Liver (tissue), 8 donors: ENCODE measurements at regions not wholly inside any gene's neighbourhood (a gene's known extent, or its start where the extent isn't known, plus 50 kb on each side); places are given as distances from the start of the nearest gene placed in this dataset.

Experiments used
- DNase-seq: peaks from one replicate; pipeline ENCODE4 v3.0.0-alpha.2; 2017; ENCODE audit warnings: low spot score
- H3K27ac ChIP-seq, 2 donors: one replicate each; pipeline ENCODE4 v1.7.0; 2013; ENCODE audit warnings: inconsistent platforms in 2 of 2, low read length in 2 of 2, control low read depth in 1 of 2, low read depth in 1 of 2, mild to moderate bottlenecking in 1 of 2
- H3K27me3 ChIP-seq, 4 donors: one replicate each; pipeline versions ENCODE4 v1.6.1 to v1.7.0; 2013; ENCODE audit warnings: low read length in 3 of 4, inconsistent platforms in 1 of 4, mild to moderate bottlenecking in 1 of 4, moderate library complexity in 1 of 4; ENCODE audit not compliant: control insufficient read depth in 4 of 4, insufficient read depth in 4 of 4
- H3K36me3 ChIP-seq, 4 donors: one replicate each; pipeline versions ENCODE4 v1.6.1 to v1.7.0; 2013; ENCODE audit warnings: low read length in 3 of 4, mild to moderate bottlenecking in 3 of 4, low read depth in 1 of 4, moderate library complexity in 1 of 4; ENCODE audit not compliant: control insufficient read depth in 4 of 4, insufficient read depth in 3 of 4
- H3K4me1 ChIP-seq, 4 donors: one replicate each; pipeline versions ENCODE4 v1.6.1 to v1.7.0; 2013; ENCODE audit warnings: low read length in 3 of 4, mild to moderate bottlenecking in 3 of 4, moderate library complexity in 1 of 4; ENCODE audit not compliant: control insufficient read depth in 4 of 4, insufficient read depth in 4 of 4
- H3K4me3 ChIP-seq, 3 donors: one replicate each; pipeline versions ENCODE4 v1.6.1 to v1.7.0; 2013; ENCODE audit warnings: low read length in 3 of 3, control low read depth in 1 of 3, low read depth in 1 of 3, mild to moderate bottlenecking in 1 of 3
- H3K9ac ChIP-seq, 2 donors: one replicate each; pipeline ENCODE4 v1.7.0; 2013; ENCODE audit warnings: low read length in 2 of 2, mild to moderate bottlenecking in 2 of 2, moderate library complexity in 2 of 2, control low read depth in 1 of 2, low read depth in 1 of 2
- H3K9me3 ChIP-seq, 4 donors: one replicate each; pipeline versions ENCODE4 v1.6.1 to v1.7.0; 2013; ENCODE audit warnings: low read length in 3 of 4; ENCODE audit not compliant: control insufficient read depth in 4 of 4
- EGR1 ChIP-seq, 2 donors: IDR thresholded peaks; 2 replicates each; pipeline ENCODE4 v1.6.1; 2016 to 2018; ENCODE audit warnings: antibody characterized with exemption in 2 of 2, low read depth in 2 of 2
- FOXA1 ChIP-seq: IDR thresholded peaks from 2 replicates; pipeline ENCODE4 v1.6.1; 2016; ENCODE audit warnings: antibody characterized with exemption
- FOXA2 ChIP-seq: IDR thresholded peaks from 2 replicates; pipeline ENCODE4 v1.6.1; 2016; ENCODE audit warnings: antibody characterized with exemption
- GABPA ChIP-seq, 2 donors: IDR thresholded peaks in 1 of 2; conservative IDR thresholded peaks in 1 of 2; 2 replicates each; pipeline ENCODE4 v1.6.1; 2016; ENCODE audit warnings: antibody characterized with exemption in 2 of 2, mild to moderate bottlenecking in 1 of 2, moderate library complexity in 1 of 2
- HNF4A ChIP-seq, 2 donors: conservative IDR thresholded peaks; 2 replicates each; pipeline ENCODE4 v1.6.1; 2016; ENCODE audit warnings: antibody characterized with exemption in 2 of 2, mild to moderate bottlenecking in 2 of 2
- HNF4G ChIP-seq: IDR thresholded peaks from 2 replicates; pipeline ENCODE4 v1.6.1; 2016; ENCODE audit warnings: antibody characterized with exemption
- JUND ChIP-seq, 2 donors: IDR thresholded peaks; 2 replicates each; pipeline ENCODE4 v1.6.1; 2016; ENCODE audit warnings: antibody characterized with exemption in 2 of 2
- NR2F2 ChIP-seq: IDR thresholded peaks from 2 replicates; pipeline ENCODE4 v1.6.1; 2016; ENCODE audit warnings: antibody characterized with exemption
- RAD21 ChIP-seq, 2 donors: IDR thresholded peaks; 2 replicates each; pipeline ENCODE4 v1.6.1; 2016; ENCODE audit warnings: antibody characterized with exemption in 2 of 2, mild to moderate bottlenecking in 2 of 2
- RXRA ChIP-seq, 2 donors: IDR thresholded peaks; 2 replicates each; pipeline ENCODE4 v1.6.1; 2017 to 2018; ENCODE audit warnings: antibody characterized with exemption in 2 of 2, mild to moderate bottlenecking in 1 of 2
- SP1 ChIP-seq: IDR thresholded peaks from 2 replicates; pipeline ENCODE4 v1.6.1; 2018; ENCODE audit warnings: antibody characterized with exemption, mild to moderate bottlenecking
- TAF1 ChIP-seq: conservative IDR thresholded peaks from 2 replicates; pipeline ENCODE4 v1.6.1; 2016; ENCODE audit warnings: antibody characterized with exemption, mild to moderate bottlenecking
- YY1 ChIP-seq: IDR thresholded peaks from 2 replicates; pipeline ENCODE4 v1.6.1; 2016; ENCODE audit warnings: antibody characterized with exemption, mild to moderate bottlenecking
- ZBTB33 ChIP-seq: IDR thresholded peaks from 2 replicates; pipeline ENCODE4 v1.6.1; 2016; ENCODE audit warnings: antibody characterized with exemption
- WGBS: extraction: QIAGEN DNeasy Blood & Tissue Kit; methylation state at CpG from one replicate; pipeline ENCODE4 v1.1.7; 2013; 5-methylcytosine and 5-hydroxymethylcytosine counted together
- TF ChIP-seq, protein P1 (sequence below): fragments of 150-350 bp; IDR thresholded peaks from 2 replicates; pipeline ENCODE4 v1.5.1; 2017; ENCODE audit warnings: improper control_type of control experiment, low read depth, low read length; ENCODE audit not compliant: missing input control
- TF ChIP-seq, protein P2 (sequence below): IDR thresholded peaks from 2 replicates; pipeline ENCODE4 v1.6.1; 2016; ENCODE audit warnings: antibody characterized with exemption
- TF ChIP-seq, protein P3 (sequence below): IDR thresholded peaks from 2 replicates; pipeline ENCODE4 v1.6.1; 2016; ENCODE audit warnings: antibody characterized with exemption
- TF ChIP-seq, protein P4 (sequence below): IDR thresholded peaks from 2 replicates; pipeline ENCODE4 v1.6.1; 2016; ENCODE audit warnings: antibody characterized with exemption, mild to moderate bottlenecking
- donor health status: healthy.
- donor health status: healthy.
- donor health status: healthy.
- donor health status: healthy.
- donor health status: healthy.

- 2% methylated on average over 4 of the region's 4 CpGs for WGBS
- Histone ChIP-seq H3K36me3 (no peaks in the 10 kb centered on the region), H3K4me3 (no peak overlapping the region), H3K27me3 (no peaks in the 10 kb centered on the region), H3K27ac (no peak overlapping the region), H3K4me1 (peaks cover 0 to 5% (median 0%) of the 10 kb centered on the region in 4 donors), H3K9ac (no peak overlapping the region), H3K9me3 (no peaks in the 10 kb centered on the region)
- peak; percentile 95 for TF ChIP-seq RAD21 (IDR thresholded peaks at IDR 0.05)
- TF ChIP-seq EGR1 (IDR thresholded peaks at IDR 0.05; ENCODE audit: low read depth in 2 of 2) = no peak
- TF ChIP-seq, protein P1, sequence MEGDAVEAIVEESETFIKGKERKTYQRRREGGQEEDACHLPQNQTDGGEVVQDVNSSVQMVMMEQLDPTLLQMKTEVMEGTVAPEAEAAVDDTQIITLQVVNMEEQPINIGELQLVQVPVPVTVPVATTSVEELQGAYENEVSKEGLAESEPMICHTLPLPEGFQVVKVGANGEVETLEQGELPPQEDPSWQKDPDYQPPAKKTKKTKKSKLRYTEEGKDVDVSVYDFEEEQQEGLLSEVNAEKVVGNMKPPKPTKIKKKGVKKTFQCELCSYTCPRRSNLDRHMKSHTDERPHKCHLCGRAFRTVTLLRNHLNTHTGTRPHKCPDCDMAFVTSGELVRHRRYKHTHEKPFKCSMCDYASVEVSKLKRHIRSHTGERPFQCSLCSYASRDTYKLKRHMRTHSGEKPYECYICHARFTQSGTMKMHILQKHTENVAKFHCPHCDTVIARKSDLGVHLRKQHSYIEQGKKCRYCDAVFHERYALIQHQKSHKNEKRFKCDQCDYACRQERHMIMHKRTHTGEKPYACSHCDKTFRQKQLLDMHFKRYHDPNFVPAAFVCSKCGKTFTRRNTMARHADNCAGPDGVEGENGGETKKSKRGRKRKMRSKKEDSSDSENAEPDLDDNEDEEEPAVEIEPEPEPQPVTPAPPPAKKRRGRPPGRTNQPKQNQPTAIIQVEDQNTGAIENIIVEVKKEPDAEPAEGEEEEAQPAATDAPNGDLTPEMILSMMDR = peak; percentile 86
- peak; percentile 53 for DNase-seq
These were observed 153.2 kb upstream of the C9orf72 start for GRCh38 chr9:27726244-27727081.

DNA sequence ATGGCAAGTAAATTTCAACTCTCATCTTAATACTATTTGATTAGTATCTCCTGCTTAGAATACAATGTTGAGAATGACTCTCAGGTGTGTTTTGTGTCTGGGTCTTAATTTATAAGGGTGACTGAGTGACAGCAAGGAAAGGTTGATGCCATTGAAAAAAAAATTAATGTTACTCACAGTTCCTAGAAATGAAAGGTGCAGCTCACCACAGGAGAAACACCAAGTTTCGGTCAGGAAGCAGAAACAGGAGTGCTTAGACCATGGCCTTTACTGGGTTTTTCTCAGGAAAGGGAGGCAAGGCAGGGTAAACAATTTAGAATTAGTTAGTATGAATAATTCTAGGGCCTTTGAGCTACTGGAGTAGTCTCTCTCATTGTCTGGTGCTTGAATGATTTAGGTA lies 159.2 kb upstream of the C9orf72 start:
- Histone ChIP-seq H3K4me3 (no peak overlapping the region), H3K4me1 (no peaks in the 10 kb centered on the region), H3K27me3 (no peaks in the 10 kb centered on the region), H3K9ac (no peak overlapping the region), H3K27ac (no peak overlapping the region), H3K9me3 (no peaks in the 10 kb centered on the region), H3K36me3 (no peaks in the 10 kb centered on the region)
- 100% methylated on average over 1 of the region's 1 CpG for WGBS
- DNase-seq = no peak
- TF ChIP-seq HNF4G = no peak
- no peak for TF ChIP-seq EGR1 (IDR thresholded peaks at IDR 0.05; ENCODE audit: low read depth in 2 of 2)
- TF ChIP-seq, protein P1 = no peak
- TF ChIP-seq RAD21 (IDR thresholded peaks at IDR 0.05) = no peak
- TF ChIP-seq GABPA (IDR thresholded peaks at IDR 0.05 in 1 of 2, conservative IDR thresholded peaks at IDR 0.05 in 1 of 2) = no peak
- no peak for TF ChIP-seq ZBTB33
- TF ChIP-seq NR2F2 = no peak
- no peak for TF ChIP-seq RXRA (IDR thresholded peaks at IDR 0.05)
- TF ChIP-seq, protein P2, sequence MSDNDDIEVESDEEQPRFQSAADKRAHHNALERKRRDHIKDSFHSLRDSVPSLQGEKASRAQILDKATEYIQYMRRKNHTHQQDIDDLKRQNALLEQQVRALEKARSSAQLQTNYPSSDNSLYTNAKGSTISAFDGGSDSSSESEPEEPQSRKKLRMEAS = no peak
- no peak for TF ChIP-seq JUND (IDR thresholded peaks at IDR 0.05)
- TF ChIP-seq FOXA2 = no peak
- TF ChIP-seq, protein P3, sequence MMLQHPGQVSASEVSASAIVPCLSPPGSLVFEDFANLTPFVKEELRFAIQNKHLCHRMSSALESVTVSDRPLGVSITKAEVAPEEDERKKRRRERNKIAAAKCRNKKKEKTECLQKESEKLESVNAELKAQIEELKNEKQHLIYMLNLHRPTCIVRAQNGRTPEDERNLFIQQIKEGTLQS = no peak
- TF ChIP-seq SP1 = no peak
- TF ChIP-seq YY1 = no peak
- TF ChIP-seq HNF4A (conservative IDR thresholded peaks at IDR 0.05) = no peak
- TF ChIP-seq, protein P4, sequence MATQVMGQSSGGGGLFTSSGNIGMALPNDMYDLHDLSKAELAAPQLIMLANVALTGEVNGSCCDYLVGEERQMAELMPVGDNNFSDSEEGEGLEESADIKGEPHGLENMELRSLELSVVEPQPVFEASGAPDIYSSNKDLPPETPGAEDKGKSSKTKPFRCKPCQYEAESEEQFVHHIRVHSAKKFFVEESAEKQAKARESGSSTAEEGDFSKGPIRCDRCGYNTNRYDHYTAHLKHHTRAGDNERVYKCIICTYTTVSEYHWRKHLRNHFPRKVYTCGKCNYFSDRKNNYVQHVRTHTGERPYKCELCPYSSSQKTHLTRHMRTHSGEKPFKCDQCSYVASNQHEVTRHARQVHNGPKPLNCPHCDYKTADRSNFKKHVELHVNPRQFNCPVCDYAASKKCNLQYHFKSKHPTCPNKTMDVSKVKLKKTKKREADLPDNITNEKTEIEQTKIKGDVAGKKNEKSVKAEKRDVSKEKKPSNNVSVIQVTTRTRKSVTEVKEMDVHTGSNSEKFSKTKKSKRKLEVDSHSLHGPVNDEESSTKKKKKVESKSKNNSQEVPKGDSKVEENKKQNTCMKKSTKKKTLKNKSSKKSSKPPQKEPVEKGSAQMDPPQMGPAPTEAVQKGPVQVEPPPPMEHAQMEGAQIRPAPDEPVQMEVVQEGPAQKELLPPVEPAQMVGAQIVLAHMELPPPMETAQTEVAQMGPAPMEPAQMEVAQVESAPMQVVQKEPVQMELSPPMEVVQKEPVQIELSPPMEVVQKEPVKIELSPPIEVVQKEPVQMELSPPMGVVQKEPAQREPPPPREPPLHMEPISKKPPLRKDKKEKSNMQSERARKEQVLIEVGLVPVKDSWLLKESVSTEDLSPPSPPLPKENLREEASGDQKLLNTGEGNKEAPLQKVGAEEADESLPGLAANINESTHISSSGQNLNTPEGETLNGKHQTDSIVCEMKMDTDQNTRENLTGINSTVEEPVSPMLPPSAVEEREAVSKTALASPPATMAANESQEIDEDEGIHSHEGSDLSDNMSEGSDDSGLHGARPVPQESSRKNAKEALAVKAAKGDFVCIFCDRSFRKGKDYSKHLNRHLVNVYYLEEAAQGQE = no peak
- no peak for TF ChIP-seq TAF1
- TF ChIP-seq FOXA1 = no peak
